ENCODE measurements at regions not wholly inside any gene's neighbourhood (a gene's known extent, or its start where the extent isn't known, plus 50 kb on each side); places are given as distances from the start of the nearest gene placed in this dataset.
"Not testable (repeated sequence)": the region's sequence is repeated elsewhere in the genome, so short reads cannot be mapped to it uniquely, and the experiment has no call there.

- no peak for DNase-seq
- in situ Hi-C loops (cut with MboI; ENCODE audit: low pct_unique_long_range_greater_than_20kb, low sequenced_read_pairs), result no loop called here
Measured at GRCh38 chr2:176421297-176422050, 152.2 kb downstream of the MTX2 start.

- no peak for DNase-seq
- in situ Hi-C loops (cut with MboI; ENCODE audit: low pct_unique_long_range_greater_than_20kb, low sequenced_read_pairs), result no loop called here
Measured at GRCh38 chr2:176423819-176424218, 154.6 kb downstream of the MTX2 start.

- in situ Hi-C loops (cut with MboI; ENCODE audit: low pct_unique_long_range_greater_than_20kb, low sequenced_read_pairs), result no loop called here
Measured at GRCh38 chr2:176424746-176425145, 155.5 kb downstream of the MTX2 start.

GRCh38 chr2:176427549-176427948, 158.3 kb downstream of the MTX2 start:
- in situ Hi-C loops (cut with MboI; ENCODE audit: low pct_unique_long_range_greater_than_20kb, low sequenced_read_pairs), result no loop called here

More at GRCh38 chr2:176424746-176425145, 155.5 kb downstream of the MTX2 start:
- no peak for DNase-seq

GRCh38 chr2:176428944-176429469, 159.8 kb downstream of the MTX2 start:
- in situ Hi-C loops (cut with MboI; ENCODE audit: low pct_unique_long_range_greater_than_20kb, low sequenced_read_pairs), result not testable (repeated sequence)
- peak; percentile 32 for DNase-seq

More at GRCh38 chr2:176427549-176427948, 158.3 kb downstream of the MTX2 start:
- DNase-seq, result no peak

- no peak for DNase-seq
- in situ Hi-C loops (cut with MboI; ENCODE audit: low pct_unique_long_range_greater_than_20kb, low sequenced_read_pairs), result no loop called here
Measured at GRCh38 chr2:176432434-176432833, 163.2 kb downstream of the MTX2 start.

- DNase-seq, result no peak
- in situ Hi-C loops (cut with MboI; ENCODE audit: low pct_unique_long_range_greater_than_20kb, low sequenced_read_pairs), result no loop called here
Measured at GRCh38 chr2:176435729-176436128, 166.5 kb downstream of the MTX2 start.

- DNase-seq, result no peak
- in situ Hi-C loops (cut with MboI; ENCODE audit: low pct_unique_long_range_greater_than_20kb, low sequenced_read_pairs), result no loop called here
Measured at GRCh38 chr2:176443946-176444345, 174.7 kb downstream of the MTX2 start.

GRCh38 chr2:176445956-176446355, 176.7 kb downstream of the MTX2 start:
- in situ Hi-C loops (cut with MboI; ENCODE audit: low pct_unique_long_range_greater_than_20kb, low sequenced_read_pairs), result no loop called here
- DNase-seq, result no peak

GRCh38 chr2:176446718-176447414, 177.6 kb downstream of the MTX2 start:
- in situ Hi-C loops (cut with MboI; ENCODE audit: low pct_unique_long_range_greater_than_20kb, low sequenced_read_pairs), result no loop called here
- DNase-seq, result no peak

GRCh38 chr2:176447616-176448015, 178.4 kb downstream of the MTX2 start:
- DNase-seq, result no peak
- in situ Hi-C loops (cut with MboI; ENCODE audit: low pct_unique_long_range_greater_than_20kb, low sequenced_read_pairs), result no loop called here

- in situ Hi-C loops (cut with MboI; ENCODE audit: low pct_unique_long_range_greater_than_20kb, low sequenced_read_pairs), result loop anchor here (25.0 kb wide), 1 partner anchor 313 kb away; the partner anchor contains the start of gene HOXD8
- DNase-seq, result no peak
Measured at GRCh38 chr2:176449852-176450251, 180.6 kb downstream of the MTX2 start.

- in situ Hi-C loops (cut with MboI; ENCODE audit: low pct_unique_long_range_greater_than_20kb, low sequenced_read_pairs), result loop anchor here (25.0 kb wide), 1 partner anchor 316 kb away; the partner anchor contains the start of gene HOXD8
Measured at GRCh38 chr2:176453784-176454183, 184.5 kb downstream of the MTX2 start.

GRCh38 chr2:176454893-176455815, 185.9 kb downstream of the MTX2 start:
- in situ Hi-C loops (cut with MboI; ENCODE audit: low pct_unique_long_range_greater_than_20kb, low sequenced_read_pairs), result loop anchor here (25.0 kb wide), 1 partner anchor 318 kb away; the partner anchor contains the start of gene HOXD8
- peak; percentile 74 for DNase-seq

More at GRCh38 chr2:176453784-176454183, 184.5 kb downstream of the MTX2 start:
- DNase-seq, result no peak

GRCh38 chr2:176455816-176456291, 186.6 kb downstream of the MTX2 start:
- DNase-seq, result peak; percentile 6
- in situ Hi-C loops (cut with MboI; ENCODE audit: low pct_unique_long_range_greater_than_20kb, low sequenced_read_pairs), result loop anchor here (25.0 kb wide), 1 partner anchor 319 kb away; the partner anchor contains the start of gene HOXD8

GRCh38 chr2:176457481-176457880, 188.2 kb downstream of the MTX2 start:
- no peak for DNase-seq
- in situ Hi-C loops (cut with MboI; ENCODE audit: low pct_unique_long_range_greater_than_20kb, low sequenced_read_pairs), result loop anchor here (25.0 kb wide), 1 partner anchor 320 kb away; the partner anchor contains the start of gene HOXD8

GRCh38 chr2:176461098-176461808, 192.0 kb downstream of the MTX2 start:
- DNase-seq, result no peak
- in situ Hi-C loops (cut with MboI; ENCODE audit: low pct_unique_long_range_greater_than_20kb, low sequenced_read_pairs), result loop anchor here (25.0 kb wide), 1 partner anchor 324 kb away; the partner anchor contains the start of gene HOXD8
